ENCODE measurements at regions not wholly inside any gene's neighbourhood (a gene's known extent, or its start where the extent isn't known, plus 50 kb on each side); places are given as distances from the start of the nearest gene placed in this dataset.

GRCh38 chr11:112753706-112754105 is 207.5 kb upstream of the NCAM1 start:
- no peak for DNase-seq (ENCODE audit: low read depth)

- DNase-seq (ENCODE audit: low read depth): no peak
Observed at GRCh38 chr11:112759418-112759817, 201.8 kb upstream of the NCAM1 start.

GRCh38 chr11:112760396-112761059 is 200.7 kb upstream of the NCAM1 start:
- DNase-seq (ENCODE audit: low read depth): no peak

GRCh38 chr11:112761911-112762706 is 199.1 kb upstream of the NCAM1 start:
- DNase-seq (ENCODE audit: low read depth): no peak

GRCh38 chr11:112762707-112763090 is 198.5 kb upstream of the NCAM1 start:
- no peak for DNase-seq (ENCODE audit: low read depth)

- no peak for DNase-seq (ENCODE audit: low read depth)
Observed at GRCh38 chr11:112765337-112765736, 195.9 kb upstream of the NCAM1 start.

GRCh38 chr11:112769170-112769569 is 192.1 kb upstream of the NCAM1 start:
- no peak for DNase-seq (ENCODE audit: low read depth)

- no peak for DNase-seq (ENCODE audit: low read depth)
Observed at GRCh38 chr11:112769584-112769983, 191.6 kb upstream of the NCAM1 start.

GRCh38 chr11:112770033-112770432 is 191.2 kb upstream of the NCAM1 start:
- no peak for DNase-seq (ENCODE audit: low read depth)

GRCh38 chr11:112770487-112770886 is 190.7 kb upstream of the NCAM1 start:
- DNase-seq (ENCODE audit: low read depth): no peak

GRCh38 chr11:112771851-112772250 is 189.4 kb upstream of the NCAM1 start:
- no peak for DNase-seq (ENCODE audit: low read depth)

- no peak for DNase-seq (ENCODE audit: low read depth)
Observed at GRCh38 chr11:112773264-112773663, 188.0 kb upstream of the NCAM1 start.

- DNase-seq (ENCODE audit: low read depth): no peak
Observed at GRCh38 chr11:112776834-112777233, 184.4 kb upstream of the NCAM1 start.

GRCh38 chr11:112777283-112777751 is 183.9 kb upstream of the NCAM1 start:
- no peak for DNase-seq (ENCODE audit: low read depth)

GRCh38 chr11:112778091-112778876 is 182.9 kb upstream of the NCAM1 start:
- DNase-seq (ENCODE audit: low read depth): no peak

GRCh38 chr11:112778877-112779266 is 182.3 kb upstream of the NCAM1 start:
- no peak for DNase-seq (ENCODE audit: low read depth)

GRCh38 chr11:112780351-112781087 is 180.7 kb upstream of the NCAM1 start:
- no peak for DNase-seq (ENCODE audit: low read depth)

- no peak for DNase-seq (ENCODE audit: low read depth)
Observed at GRCh38 chr11:112783945-112784322, 177.3 kb upstream of the NCAM1 start.

- DNase-seq (ENCODE audit: low read depth): no peak
Observed at GRCh38 chr11:112784323-112785073, 176.7 kb upstream of the NCAM1 start.

GRCh38 chr11:112785149-112785548 is 176.1 kb upstream of the NCAM1 start:
- no peak for DNase-seq (ENCODE audit: low read depth)

GRCh38 chr11:112785719-112786118 is 175.5 kb upstream of the NCAM1 start:
- peak; percentile 31 for DNase-seq (ENCODE audit: low read depth)

Measured in fibroblast of the conjunctiva (primary cell).